Esophagus (tissue), 2 donors: ENCODE measurements at regions not wholly inside any gene's neighbourhood (a gene's known extent, or its start where the extent isn't known, plus 50 kb on each side); places are given as distances from the start of the nearest gene placed in this dataset.

Experiments used
- H3K27ac ChIP-seq, 2 donors: one replicate each; pipeline ENCODE4 v1.5.1; 2013; ENCODE audit warnings: low read depth in 2 of 2, mild to moderate bottlenecking in 2 of 2, inconsistent platforms in 1 of 2, low read length in 1 of 2, moderate library complexity in 1 of 2
- H3K27me3 ChIP-seq, 2 donors: one replicate each; pipeline ENCODE4 v1.6.1; 2013; ENCODE audit warnings: low read length in 2 of 2, control low read depth in 1 of 2, mild to moderate bottlenecking in 1 of 2; ENCODE audit not compliant: insufficient read depth in 2 of 2, control insufficient read depth in 1 of 2
- H3K36me3 ChIP-seq, 2 donors: one replicate each; pipeline ENCODE4 v1.6.1; 2013; ENCODE audit warnings: low read length in 1 of 2; ENCODE audit not compliant: control insufficient read depth in 2 of 2, insufficient read depth in 2 of 2
- H3K4me1 ChIP-seq, 2 donors: one replicate each; pipeline ENCODE4 v1.6.1; 2013; ENCODE audit warnings: low read length in 1 of 2; ENCODE audit not compliant: control insufficient read depth in 2 of 2, insufficient read depth in 2 of 2
- H3K4me3 ChIP-seq, 2 donors: one replicate each; pipeline ENCODE4 v1.5.1; 2013; ENCODE audit warnings: low read length in 2 of 2, mild to moderate bottlenecking in 2 of 2, low read depth in 1 of 2, moderate library complexity in 1 of 2
- H3K9me3 ChIP-seq, 2 donors: one replicate each; pipeline ENCODE4 v1.6.1; 2013; ENCODE audit warnings: mild to moderate bottlenecking in 2 of 2, low read depth in 1 of 2, low read length in 1 of 2, moderate library complexity in 1 of 2; ENCODE audit not compliant: control insufficient read depth in 2 of 2, insufficient read depth in 1 of 2
- WGBS, 2 donors: extraction: QIAGEN DNeasy Blood & Tissue Kit; methylation state at CpG; one replicate each; pipeline ENCODE4 v1.1.7; 2013; 5-methylcytosine and 5-hydroxymethylcytosine counted together
- donor health status: healthy with polysubstance abuse.
- donor health status: Bipolar disorder and iron deficiency.

- WGBS, 2 donors: 21 to 32% methylated on average over 2 of the region's 2 CpGs
- Histone ChIP-seq H3K4me1 (no peaks in the 10 kb centered on the region), H3K27ac (no peak overlapping the region), H3K9me3 (no peaks in the 10 kb centered on the region), H3K27me3 (no peaks in the 10 kb centered on the region), H3K4me3 (no peak overlapping the region), H3K36me3 (no peaks in the 10 kb centered on the region)
Observed at GRCh38 chr6:4274382-4275082, 139.2 kb upstream of the ECI2 start.

DNA sequence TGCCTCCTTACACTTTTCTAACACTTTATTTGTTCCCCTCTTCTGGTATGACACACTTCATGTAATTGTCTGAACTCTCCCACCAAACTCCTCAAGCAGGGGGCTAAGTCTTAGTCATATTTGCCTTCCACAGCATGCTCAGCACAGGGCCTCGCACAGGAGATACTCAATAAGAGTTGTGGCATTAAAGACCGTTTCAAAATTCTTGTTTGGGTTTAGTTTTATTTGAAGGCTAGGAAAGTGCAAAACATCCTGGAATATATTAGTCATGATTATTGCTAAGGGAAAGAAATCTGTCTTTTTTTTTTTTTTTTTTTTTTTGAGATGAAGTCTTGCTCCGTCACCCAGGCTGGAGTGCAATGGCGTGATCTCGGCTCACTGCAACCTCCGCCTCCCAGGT, 137.6 kb upstream of the ECI2 start:
- no peaks in the 10 kb centered on the region for H3K4me1 ChIP-seq
- 88 to 89% methylated on average over 3 to 6 of the region's 6 CpGs for WGBS, 2 donors
- no peaks in the 10 kb centered on the region for H3K36me3 ChIP-seq
- no peak overlapping the region for H3K4me3 ChIP-seq
- H3K27me3 ChIP-seq: no peaks in the 10 kb centered on the region
- H3K27ac ChIP-seq: no peak overlapping the region
- no peaks in the 10 kb centered on the region for H3K9me3 ChIP-seq

GRCh38 chr6:4271761-4272470, 136.5 kb upstream of the ECI2 start:
- no peak overlapping the region for H3K27ac ChIP-seq
- H3K27me3 ChIP-seq: no peaks in the 10 kb centered on the region
- H3K36me3 ChIP-seq: no peaks in the 10 kb centered on the region
- WGBS, 2 donors: 85 to 92% methylated on average over 6 of the region's 6 CpGs
- H3K9me3 ChIP-seq: no peaks in the 10 kb centered on the region
- no peaks in the 10 kb centered on the region for H3K4me1 ChIP-seq
- no peak overlapping the region for H3K4me3 ChIP-seq

DNA sequence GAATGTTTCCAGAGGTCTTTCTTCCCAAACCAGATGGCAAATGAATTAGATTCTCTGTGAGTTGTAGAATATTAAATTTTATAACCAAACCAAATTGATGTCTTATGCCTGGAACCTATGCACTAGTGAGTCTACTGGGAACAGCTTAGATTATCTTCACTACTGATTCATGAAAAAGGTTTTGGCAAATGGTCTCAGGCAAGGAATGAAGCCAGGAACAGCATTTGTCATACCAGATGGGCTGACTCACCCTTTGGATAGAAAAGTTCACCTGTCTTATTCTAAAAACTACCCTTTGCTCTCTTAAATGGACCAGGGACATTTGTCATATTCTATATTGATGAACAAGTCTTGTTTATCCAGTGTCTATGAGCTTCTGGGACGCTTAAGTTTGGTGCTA, 135.4 kb upstream of the ECI2 start:
- WGBS, 2 donors: 45 to 54% methylated on average over 1 of the region's 1 CpG
- no peaks in the 10 kb centered on the region for H3K9me3 ChIP-seq
- no peak overlapping the region for H3K27ac ChIP-seq
- no peaks in the 10 kb centered on the region for H3K4me1 ChIP-seq
- no peak overlapping the region for H3K4me3 ChIP-seq
- H3K36me3 ChIP-seq: no peaks in the 10 kb centered on the region
- no peaks in the 10 kb centered on the region for H3K27me3 ChIP-seq

DNA sequence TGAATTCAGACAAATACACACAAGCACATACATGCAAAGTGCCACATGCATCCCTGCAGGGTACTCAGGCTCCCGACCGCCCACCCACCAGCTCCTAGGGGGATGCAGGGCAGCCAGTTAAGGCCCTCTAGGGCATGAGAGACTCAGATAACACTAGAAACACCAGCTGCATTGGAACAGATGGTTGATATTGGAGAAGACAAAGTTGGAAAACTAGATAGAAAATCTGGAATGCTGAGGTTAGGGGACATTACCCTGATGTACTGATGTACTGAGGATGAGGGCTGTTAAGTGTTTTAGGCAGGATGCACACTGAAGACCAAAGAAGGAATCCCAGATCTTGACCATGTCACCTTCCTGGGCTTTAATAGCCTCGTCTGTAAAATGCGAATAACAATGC, 134.6 kb upstream of the ECI2 start:
- 79 to 81% methylated on average over 4 of the region's 4 CpGs for WGBS, 2 donors
- Histone ChIP-seq H3K36me3 (no peaks in the 10 kb centered on the region), H3K4me1 (no peaks in the 10 kb centered on the region), H3K9me3 (no peaks in the 10 kb centered on the region), H3K27me3 (no peaks in the 10 kb centered on the region), H3K27ac (no peak overlapping the region), H3K4me3 (no peak overlapping the region)

- Histone ChIP-seq H3K4me3 (no peak overlapping the region), H3K27ac (no peak overlapping the region), H3K36me3 (no peaks in the 10 kb centered on the region), H3K9me3 (no peaks in the 10 kb centered on the region), H3K4me1 (no peaks in the 10 kb centered on the region), H3K27me3 (no peaks in the 10 kb centered on the region)
- 78 to 83% methylated on average over 2 of the region's 2 CpGs for WGBS, 2 donors
Observed at GRCh38 chr6:4268171-4268570, 132.8 kb upstream of the ECI2 start.

DNA sequence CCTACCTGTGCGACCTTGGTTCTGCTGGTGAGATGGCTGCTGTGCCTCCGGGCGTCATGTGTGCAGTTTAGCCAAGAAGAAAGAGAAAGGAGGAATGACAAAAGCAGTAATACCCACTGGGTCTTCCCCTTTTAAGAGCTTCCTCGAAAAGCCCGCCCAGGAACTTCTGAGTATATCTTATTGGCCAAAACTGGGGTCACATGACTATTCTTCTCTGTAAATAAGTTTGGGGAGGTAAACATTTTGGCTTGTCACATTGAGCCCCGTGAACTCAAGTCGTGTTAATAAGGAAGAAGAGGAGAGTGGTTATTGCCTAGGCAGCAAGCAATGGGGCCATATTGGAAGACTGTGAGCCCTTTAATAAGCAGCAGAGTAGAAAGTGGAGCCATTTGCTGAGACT, 130.4 kb upstream of the ECI2 start:
- no peak overlapping the region for H3K27ac ChIP-seq
- H3K27me3 ChIP-seq: no peaks in the 10 kb centered on the region
- no peaks in the 10 kb centered on the region for H3K4me1 ChIP-seq
- H3K4me3 ChIP-seq: no peak overlapping the region
- no peaks in the 10 kb centered on the region for H3K9me3 ChIP-seq
- WGBS, 2 donors: 89 to 90% methylated on average over 7 of the region's 7 CpGs
- no peaks in the 10 kb centered on the region for H3K36me3 ChIP-seq

- Histone ChIP-seq H3K4me3 (no peak overlapping the region), H3K4me1 (no peaks in the 10 kb centered on the region), H3K27ac (no peak overlapping the region), H3K36me3 (no peaks in the 10 kb centered on the region), H3K9me3 (no peaks in the 10 kb centered on the region), H3K27me3 (no peaks in the 10 kb centered on the region)
- 75 to 81% methylated on average over 1 of the region's 1 CpG for WGBS, 2 donors
Observed at GRCh38 chr6:4264601-4265000, 129.2 kb upstream of the ECI2 start.

GRCh38 chr6:4264081-4264480, 128.7 kb upstream of the ECI2 start:
- H3K4me3 ChIP-seq: no peak overlapping the region
- H3K9me3 ChIP-seq: no peaks in the 10 kb centered on the region
- H3K36me3 ChIP-seq: no peaks in the 10 kb centered on the region
- H3K27me3 ChIP-seq: no peaks in the 10 kb centered on the region
- H3K4me1 ChIP-seq: no peaks in the 10 kb centered on the region
- WGBS, 2 donors: 56 to 62% methylated on average over 3 of the region's 3 CpGs
- H3K27ac ChIP-seq: no peak overlapping the region

GRCh38 chr6:4262526-4262925, 127.2 kb upstream of the ECI2 start:
- WGBS, 2 donors: 41 to 42% methylated on average over 1 of the region's 1 CpG
- Histone ChIP-seq H3K4me3 (no peak overlapping the region), H3K36me3 (no peaks in the 10 kb centered on the region), H3K27ac (no peak overlapping the region), H3K27me3 (no peaks in the 10 kb centered on the region), H3K4me1 (no peaks in the 10 kb centered on the region), H3K9me3 (no peaks in the 10 kb centered on the region)
